PC-3 (cell line): ENCODE measurements at regions not wholly inside any gene's neighbourhood (a gene's known extent, or its start where the extent isn't known, plus 50 kb on each side); places are given as distances from the start of the nearest gene placed in this dataset.

Experiments used
- CTCF ChIP-seq: fragments of 300-600 bp; sonication (generic); conservative IDR thresholded peaks from 2 replicates; pipeline ENCODE4 v1.5.1; 2017; ENCODE audit warnings: antibody characterized with exemption, low read depth, mild to moderate bottlenecking, low read length
- EZH2 ChIP-seq: fragments of 300-600 bp; sonication (generic); IDR thresholded peaks from one replicate; pipeline ENCODE4 v1.6.1; 2017; ENCODE audit warnings: antibody characterized with exemption, mild to moderate bottlenecking, low read length; ENCODE audit not compliant: unreplicated experiment

GRCh38 chr3:152656214-152656971 lies 178.5 kb upstream of the P2RY1 start:
- no peak for TF ChIP-seq CTCF
- no peak for TF ChIP-seq EZH2
